ENCODE measurements at regions not wholly inside any gene's neighbourhood (a gene's known extent, or its start where the extent isn't known, plus 50 kb on each side); places are given as distances from the start of the nearest gene placed in this dataset.

DNA sequence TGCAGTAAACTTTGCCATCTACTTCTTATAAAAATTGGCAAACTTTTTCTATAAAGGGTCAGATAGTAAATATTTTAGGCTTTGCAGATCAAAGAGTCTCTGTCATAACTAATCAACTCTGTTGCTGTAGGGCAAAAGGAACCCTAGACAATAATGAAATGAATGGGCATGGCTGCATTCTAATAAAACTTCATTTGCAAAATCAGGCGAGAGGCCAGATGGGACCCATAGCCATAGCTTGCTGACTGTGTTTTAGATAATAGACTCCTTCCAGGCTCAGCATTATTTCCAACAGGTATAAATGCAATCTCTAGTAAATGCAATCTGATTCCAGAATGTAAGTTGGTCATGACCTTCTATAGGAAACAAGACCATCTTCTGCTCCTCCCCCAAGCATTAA lies 490.7 kb downstream of the TOX3 start:
- DNase-seq (ENCODE audit: extremely low read depth in 1 of 2, low read depth in 1 of 2) = no peak

GRCh38 chr16:52055381-52055780 lies 491.6 kb downstream of the TOX3 start:
- DNase-seq (ENCODE audit: extremely low read depth in 1 of 2, low read depth in 1 of 2) = no peak

DNA sequence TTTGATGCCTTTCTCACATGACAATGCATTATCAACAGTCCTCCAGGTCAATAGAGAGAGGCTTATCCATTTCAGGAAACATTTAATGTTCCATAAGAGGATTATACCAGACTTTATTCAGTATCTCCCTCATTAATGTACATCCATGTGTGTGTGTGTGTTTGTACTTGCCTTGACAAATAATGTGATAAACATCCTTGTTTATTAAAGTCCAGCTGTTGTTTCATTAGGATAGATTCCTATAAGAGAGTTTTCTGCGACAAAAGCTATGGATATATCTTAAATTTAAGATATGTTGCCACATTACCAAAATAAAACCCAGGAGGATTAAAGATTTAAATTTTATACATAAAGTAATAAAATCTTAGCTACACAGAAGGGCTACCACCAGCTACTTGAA lies 492.6 kb downstream of the TOX3 start:
- DNase-seq (ENCODE audit: extremely low read depth in 1 of 2, low read depth in 1 of 2) = no peak

GRCh38 chr16:52052818-52053217 lies 494.1 kb downstream of the TOX3 start:
- no peak for DNase-seq (ENCODE audit: extremely low read depth in 1 of 2, low read depth in 1 of 2)

GRCh38 chr16:52051414-52052172 lies 495.4 kb downstream of the TOX3 start:
- no peak for DNase-seq (ENCODE audit: extremely low read depth in 1 of 2, low read depth in 1 of 2)

GRCh38 chr16:52050418-52050817 lies 496.5 kb downstream of the TOX3 start:
- no peak for DNase-seq (ENCODE audit: extremely low read depth in 1 of 2, low read depth in 1 of 2)

DNA sequence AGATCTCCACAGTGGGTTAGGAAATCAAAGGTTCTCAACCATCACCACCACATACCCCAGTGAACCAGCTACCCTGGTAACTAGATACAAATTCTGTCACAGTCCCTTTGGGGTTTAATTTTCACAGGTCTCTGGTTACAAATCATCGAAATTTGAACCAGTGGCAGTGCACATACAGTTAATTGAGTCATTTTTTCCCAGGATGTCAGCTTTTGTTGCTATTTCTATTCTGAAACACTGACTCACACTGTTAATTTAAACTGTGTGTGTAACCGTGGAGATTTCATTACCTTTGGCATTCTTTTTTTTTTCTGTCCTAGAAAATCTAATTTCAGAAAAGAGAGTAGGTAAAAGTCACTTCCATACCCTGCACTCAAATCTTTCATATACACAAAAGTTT lies 511.5 kb downstream of the TOX3 start:
- no peak for DNase-seq (ENCODE audit: extremely low read depth in 1 of 2, low read depth in 1 of 2)

DNA sequence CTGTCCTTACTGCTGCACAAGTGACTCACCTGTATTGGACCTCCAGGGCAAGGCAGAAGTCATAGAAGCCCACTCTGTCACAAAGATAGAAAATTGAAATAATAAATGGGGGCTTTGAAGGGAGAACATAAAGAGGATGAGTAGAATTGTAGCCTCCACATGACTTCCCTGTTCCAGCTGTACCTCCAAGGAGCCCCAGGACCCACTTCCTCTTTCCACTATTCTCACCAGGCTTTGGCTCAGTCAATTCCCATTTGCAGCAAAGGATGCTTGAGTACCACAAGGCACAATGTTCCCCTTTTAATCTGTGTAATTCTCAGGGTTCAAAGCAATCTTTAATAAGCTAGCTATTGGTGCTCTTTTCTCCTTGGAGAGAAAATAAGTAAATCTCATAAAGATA lies 512.1 kb downstream of the TOX3 start:
- DNase-seq (ENCODE audit: extremely low read depth in 1 of 2, low read depth in 1 of 2) = no peak

DNA sequence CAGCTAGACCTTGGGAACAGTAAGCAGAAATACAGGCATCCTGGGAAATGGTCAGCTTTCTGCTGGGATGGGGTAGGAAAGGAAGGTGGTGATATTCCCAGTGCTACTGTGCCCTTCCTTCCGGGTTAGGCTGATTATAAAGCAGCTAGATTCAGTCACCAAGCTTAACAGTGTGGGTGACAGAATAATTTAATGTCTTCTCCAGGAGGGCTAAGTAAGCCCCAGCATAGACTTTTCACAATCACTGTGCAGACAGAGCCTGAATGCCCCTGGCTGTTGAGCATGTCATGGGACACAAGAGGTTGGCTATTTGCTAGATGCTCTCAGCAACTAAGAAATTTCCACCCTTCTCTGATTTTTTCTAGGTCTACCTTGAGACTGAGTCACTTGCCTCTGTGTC lies 513.0 kb downstream of the TOX3 start:
- no peak for DNase-seq (ENCODE audit: extremely low read depth in 1 of 2, low read depth in 1 of 2)

GRCh38 chr16:52022980-52023379 lies 524.0 kb downstream of the TOX3 start:
- no peak for DNase-seq (ENCODE audit: extremely low read depth in 1 of 2, low read depth in 1 of 2)

- DNase-seq (ENCODE audit: extremely low read depth in 1 of 2, low read depth in 1 of 2) = no peak
Observed at GRCh38 chr16:52022177-52022576, 524.8 kb downstream of the TOX3 start.

- no peak for DNase-seq (ENCODE audit: extremely low read depth in 1 of 2, low read depth in 1 of 2)
Observed at GRCh38 chr16:52016387-52016786, 530.6 kb downstream of the TOX3 start.

DNA sequence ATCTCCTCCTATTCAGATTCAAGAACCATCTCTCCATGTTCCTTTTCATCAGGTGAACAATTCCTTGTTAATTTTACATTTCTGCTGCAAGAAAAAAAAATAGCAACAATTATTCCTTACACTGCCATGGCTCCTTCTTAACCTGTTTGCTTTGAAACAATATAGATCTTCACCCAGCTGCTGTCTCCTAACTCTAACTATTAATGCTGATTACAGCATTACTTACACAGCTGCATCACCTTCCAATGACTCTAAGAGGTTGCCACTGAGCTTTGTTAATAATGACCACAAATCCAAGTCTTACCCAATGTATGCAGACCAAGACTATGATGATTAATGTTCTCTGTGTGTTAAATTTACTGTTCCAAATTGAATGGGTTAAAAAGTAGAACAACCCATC lies 541.4 kb downstream of the TOX3 start:
- DNase-seq (ENCODE audit: extremely low read depth in 1 of 2, low read depth in 1 of 2) = no peak

DNA sequence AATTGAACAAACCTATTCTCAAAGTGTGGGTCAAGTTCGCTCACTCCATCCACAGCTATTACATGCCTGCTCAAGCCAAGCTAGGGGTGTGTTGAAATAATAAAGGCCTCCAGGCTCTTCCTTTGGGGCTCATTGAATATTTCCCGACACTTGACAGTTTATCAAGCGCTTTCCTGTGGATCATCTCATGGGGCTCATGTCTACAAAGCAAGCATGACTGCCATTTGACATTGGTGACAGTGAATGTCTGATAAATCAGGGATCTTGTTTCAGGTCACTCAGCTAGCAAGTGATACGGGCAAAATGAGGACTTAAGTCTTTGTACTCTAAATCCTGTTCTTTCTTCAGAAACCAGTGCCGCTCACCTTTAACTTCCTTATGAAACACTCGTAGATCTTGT lies 542.6 kb downstream of the TOX3 start:
- DNase-seq (ENCODE audit: extremely low read depth in 1 of 2, low read depth in 1 of 2) = no peak

GRCh38 chr16:52002026-52002425 lies 544.9 kb downstream of the TOX3 start:
- DNase-seq (ENCODE audit: extremely low read depth in 1 of 2, low read depth in 1 of 2) = no peak

GRCh38 chr16:51996516-51996915 lies 550.4 kb downstream of the TOX3 start:
- no peak for DNase-seq (ENCODE audit: extremely low read depth in 1 of 2, low read depth in 1 of 2)

- no peak for DNase-seq (ENCODE audit: extremely low read depth in 1 of 2, low read depth in 1 of 2)
Observed at GRCh38 chr16:51994597-51994996, 552.3 kb downstream of the TOX3 start.

- no peak for DNase-seq (ENCODE audit: extremely low read depth in 1 of 2, low read depth in 1 of 2)
Observed at GRCh38 chr16:51989637-51990230, 557.2 kb downstream of the TOX3 start.

DNA sequence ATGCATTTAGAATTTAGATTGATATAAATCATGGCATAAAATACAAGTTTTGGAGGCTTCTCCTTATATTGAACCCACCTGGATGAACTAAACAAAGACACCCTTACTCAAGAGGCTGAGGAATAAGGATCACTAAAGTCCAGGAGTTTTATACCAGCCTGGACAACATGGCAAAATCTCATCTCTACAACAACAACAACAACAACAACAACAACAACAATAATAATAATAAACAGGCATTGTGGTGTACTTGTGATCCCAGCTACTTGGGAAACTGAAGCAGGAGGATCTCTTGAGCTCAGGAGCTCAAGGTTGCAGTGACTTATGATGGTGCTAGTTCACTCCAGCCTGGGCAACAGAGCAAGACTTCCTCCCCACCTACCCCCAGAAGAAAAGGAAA lies 558.0 kb downstream of the TOX3 start:
- DNase-seq (ENCODE audit: extremely low read depth in 1 of 2, low read depth in 1 of 2) = no peak

DNA sequence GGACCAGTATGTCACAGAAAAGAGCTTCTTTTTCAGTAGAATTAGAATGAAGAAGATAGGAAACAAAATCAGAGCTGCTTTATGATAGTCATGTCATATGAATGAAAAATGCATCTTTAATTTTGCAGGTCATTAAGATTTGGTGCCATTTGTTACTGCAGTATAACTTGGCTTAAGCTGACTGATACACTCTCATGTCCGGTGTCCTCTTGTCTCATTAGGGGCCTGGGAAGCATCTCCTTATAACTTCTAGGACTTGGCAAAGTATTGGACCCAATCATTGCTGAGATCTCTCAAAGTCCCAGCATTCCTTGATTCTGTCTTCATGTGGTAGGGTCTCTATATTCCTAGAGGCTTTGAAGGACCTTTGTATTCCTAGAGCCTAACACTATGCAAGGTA lies 559.4 kb downstream of the TOX3 start:
- no peak for DNase-seq (ENCODE audit: extremely low read depth in 1 of 2, low read depth in 1 of 2)

GRCh38 chr16:51986717-51987116 lies 560.2 kb downstream of the TOX3 start:
- no peak for DNase-seq (ENCODE audit: extremely low read depth in 1 of 2, low read depth in 1 of 2)

DNA sequence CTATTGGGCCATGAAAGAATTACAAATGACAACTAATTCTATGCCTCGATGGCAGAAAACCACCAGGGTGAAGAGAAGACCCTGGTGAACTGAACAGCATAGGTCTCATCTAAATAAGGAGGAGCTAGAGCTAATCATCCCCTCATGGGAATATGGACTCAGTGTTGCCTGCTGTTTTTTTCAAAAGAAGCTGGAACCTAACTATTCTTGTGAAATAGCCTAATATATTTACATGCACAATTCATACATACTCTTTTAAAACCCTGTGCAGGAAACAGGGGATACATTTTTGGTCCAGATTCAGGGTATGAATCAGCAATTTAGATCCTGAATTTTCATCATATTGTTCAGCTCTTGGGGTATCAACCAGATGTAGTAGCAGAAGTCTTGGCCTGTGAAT lies 560.6 kb downstream of the TOX3 start:
- DNase-seq (ENCODE audit: extremely low read depth in 1 of 2, low read depth in 1 of 2) = no peak

GRCh38 chr16:51985126-51985525 lies 561.8 kb downstream of the TOX3 start:
- no peak for DNase-seq (ENCODE audit: extremely low read depth in 1 of 2, low read depth in 1 of 2)
